SK-N-MC (cell line): ENCODE measurements at regions not wholly inside any gene's neighbourhood (a gene's known extent, or its start where the extent isn't known, plus 50 kb on each side); places are given as distances from the start of the nearest gene placed in this dataset.

Source experiments
- DNase-seq: peaks from one replicate; pipeline ENCODE4 v3.0.0-alpha.2; 2011; ENCODE audit warnings: low read depth, low spot score
- H3K27ac ChIP-seq: fragments of 200-600 bp; sonication (generic); 2 replicates; pipeline ENCODE4 v1.5.1; 2016; ENCODE audit warnings: mixed run types
- H3K36me3 ChIP-seq: fragments of 200-600 bp; sonication (generic); 2 replicates; pipeline ENCODE4 v1.6.1; 2017; ENCODE audit warnings: antibody characterized with exemption, low read length, mixed read lengths; ENCODE audit not compliant: insufficient read depth
- H3K4me3 ChIP-seq: fragments of 200-600 bp; sonication (generic); 2 replicates; pipeline ENCODE4 v1.5.1; 2016
- H3K9ac ChIP-seq: fragments of 200-600 bp; sonication (generic); 2 replicates; pipeline ENCODE4 v1.8.0; 2017; ENCODE audit warnings: mixed run types, mixed read lengths; ENCODE audit not compliant: insufficient read length
- H3K9me3 ChIP-seq: fragments of 200-600 bp; sonication (generic); 2 replicates; pipeline ENCODE4 v1.6.1; 2017; ENCODE audit warnings: low read depth, mild to moderate bottlenecking, antibody characterized with exemption, low read length, moderate library complexity, mixed read lengths
- EZH2 ChIP-seq: fragments of 200-600 bp; sonication (generic); IDR thresholded peaks from one replicate; pipeline ENCODE4 v1.6.1; 2017; ENCODE audit warnings: antibody characterized with exemption
- FOXP2 ChIP-seq: optimal IDR thresholded peaks from 2 replicates; pipeline ENCODE3; 2011; ENCODE audit warnings: mild to moderate bottlenecking, moderate library complexity; ENCODE audit not compliant: insufficient read depth; ENCODE audit errors: extremely low read length, control extremely low read depth
- POLR2AphosphoS5 ChIP-seq: IDR thresholded peaks from 2 replicates; pipeline ENCODE4 v1.6.1; 2012; ENCODE audit warnings: mild to moderate bottlenecking, low read depth, low read length, borderline replicate concordance

DNA sequence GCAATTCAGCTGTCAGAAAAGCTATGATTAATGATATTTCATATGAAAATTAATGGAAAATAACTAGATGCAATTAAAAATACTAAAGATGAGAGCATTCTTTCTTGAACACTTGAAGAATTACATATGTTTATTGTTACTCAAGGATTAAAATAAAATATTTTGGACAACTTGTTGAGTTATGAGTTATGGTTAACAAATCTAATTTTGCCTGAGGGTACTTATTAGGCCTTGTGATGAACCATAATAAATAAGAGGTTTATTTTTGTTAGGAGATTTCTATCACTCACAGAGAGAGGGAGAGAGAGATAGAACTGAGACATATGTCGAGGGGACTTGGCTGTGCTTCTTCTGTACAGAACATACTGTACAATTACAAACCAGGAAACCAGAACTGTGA lies 183.7 kb downstream of the ISL1 start:
- no peak for DNase-seq
- Histone ChIP-seq H3K4me3 (no peak overlapping the region), H3K9me3 (no peaks in the 10 kb centered on the region), H3K9ac (no peak overlapping the region), H3K36me3 (no peaks in the 10 kb centered on the region), H3K27ac (no peak overlapping the region)
- TF ChIP-seq EZH2 = no peak
- TF ChIP-seq POLR2AphosphoS5 = no peak
- no peak for TF ChIP-seq FOXP2

DNA sequence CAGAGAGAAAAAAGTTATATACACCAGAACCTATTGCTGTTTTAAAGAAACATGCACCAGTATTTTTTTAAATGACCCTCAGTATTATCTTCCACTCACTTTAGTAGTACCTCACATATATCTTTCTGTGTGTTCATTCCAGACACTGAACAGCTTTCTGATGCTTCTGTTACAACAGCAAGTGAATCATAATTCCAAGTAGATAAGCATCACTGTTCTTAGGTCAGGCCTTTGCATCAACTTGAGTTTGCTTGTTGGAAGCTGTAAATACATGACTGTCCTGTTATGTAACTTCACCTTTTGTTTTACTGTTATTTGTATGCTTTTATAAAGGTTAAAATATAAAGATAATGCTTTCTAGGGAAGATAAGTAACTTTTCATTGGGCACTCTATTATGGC lies 184.4 kb downstream of the ISL1 start:
- H3K4me3 ChIP-seq = no peak overlapping the region
- H3K27ac ChIP-seq = no peak overlapping the region
- no peak for DNase-seq
- TF ChIP-seq POLR2AphosphoS5 (no peak), FOXP2 (no peak), EZH2 (no peak)
- H3K36me3 ChIP-seq = no peaks in the 10 kb centered on the region
- H3K9ac ChIP-seq = no peak overlapping the region
- H3K9me3 ChIP-seq = no peaks in the 10 kb centered on the region

DNA sequence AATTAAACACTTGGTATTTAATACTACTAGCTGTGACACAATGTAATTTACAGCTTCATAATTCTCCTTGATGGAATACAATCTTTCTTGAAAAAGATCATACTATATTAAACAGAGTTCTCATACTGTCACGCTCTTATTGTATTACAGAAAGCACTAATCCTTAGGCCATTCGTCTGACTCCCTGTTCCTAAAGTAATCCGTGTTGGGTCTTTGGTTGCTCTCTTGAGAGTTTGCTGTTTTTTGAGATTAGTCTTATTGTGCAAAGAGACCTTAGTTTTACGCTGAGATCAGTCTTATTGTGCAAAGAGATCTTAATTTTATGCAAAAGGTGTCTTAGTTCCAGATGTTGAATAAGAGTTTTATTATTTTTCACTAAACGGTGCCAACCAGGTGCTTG lies 190.6 kb downstream of the ISL1 start:
- H3K36me3 ChIP-seq = no peaks in the 10 kb centered on the region
- no peak overlapping the region for H3K27ac ChIP-seq
- TF ChIP-seq POLR2AphosphoS5 = no peak
- TF ChIP-seq FOXP2 = no peak
- no peak for TF ChIP-seq EZH2
- no peak overlapping the region for H3K4me3 ChIP-seq
- no peak for DNase-seq
- H3K9ac ChIP-seq = no peak overlapping the region
- no peaks in the 10 kb centered on the region for H3K9me3 ChIP-seq

DNA sequence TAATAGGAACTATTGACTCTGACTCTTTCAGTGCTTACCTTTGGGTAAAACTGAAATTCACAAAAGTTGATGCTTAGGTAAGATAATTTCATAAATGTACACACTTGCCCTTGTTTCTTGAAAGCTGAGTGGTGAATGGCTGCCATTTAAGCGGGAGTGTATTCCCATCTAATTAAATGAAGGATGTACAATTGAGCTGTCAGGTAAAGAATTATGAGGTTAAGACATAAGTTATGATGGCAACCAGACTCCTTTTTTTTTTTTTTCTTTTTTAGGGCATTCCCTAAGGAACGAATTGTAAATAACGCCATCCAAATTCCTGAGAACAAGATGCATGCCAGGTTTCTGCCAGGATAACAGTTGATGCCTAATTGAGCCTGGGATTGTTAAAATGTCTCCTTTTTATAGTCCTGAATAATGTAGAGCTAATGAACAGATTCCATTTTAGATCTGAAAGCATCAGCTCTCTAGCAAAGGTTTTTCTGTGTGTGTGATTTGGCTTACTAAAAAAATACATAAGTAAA lies 199.7 kb downstream of the ISL1 start:
- H3K4me3 ChIP-seq = no peak overlapping the region
- no peaks in the 10 kb centered on the region for H3K36me3 ChIP-seq
- TF ChIP-seq EZH2 (no peak), POLR2AphosphoS5 (no peak), FOXP2 (no peak)
- no peak for DNase-seq
- H3K9me3 ChIP-seq = no peaks in the 10 kb centered on the region
- H3K27ac ChIP-seq = no peak overlapping the region
- H3K9ac ChIP-seq = no peak overlapping the region

DNA sequence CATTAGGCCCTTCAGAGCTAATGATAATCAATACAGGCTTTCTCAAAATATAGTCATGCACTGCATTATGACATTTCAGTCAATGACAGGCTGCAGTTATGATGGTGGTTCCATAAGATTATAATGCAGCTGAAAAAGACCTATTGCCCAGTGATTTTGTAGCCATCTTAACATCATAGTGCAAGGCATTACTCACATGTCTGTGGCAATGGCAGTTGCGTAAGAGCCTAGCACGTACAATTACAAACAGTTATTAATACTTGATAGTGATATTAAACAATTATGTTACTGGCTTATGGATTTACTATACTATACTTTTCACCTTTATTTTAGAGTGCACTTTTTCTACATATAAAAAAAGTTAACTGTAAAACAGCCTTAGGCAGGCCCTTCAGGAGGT lies 214.8 kb downstream of the ISL1 start:
- H3K27ac ChIP-seq = no peak overlapping the region
- no peak overlapping the region for H3K4me3 ChIP-seq
- no peak for TF ChIP-seq POLR2AphosphoS5
- no peak for TF ChIP-seq FOXP2
- no peak for TF ChIP-seq EZH2
- DNase-seq = no peak
- no peak overlapping the region for H3K9ac ChIP-seq
- H3K9me3 ChIP-seq = no peaks in the 10 kb centered on the region
- H3K36me3 ChIP-seq = no peaks in the 10 kb centered on the region

DNA sequence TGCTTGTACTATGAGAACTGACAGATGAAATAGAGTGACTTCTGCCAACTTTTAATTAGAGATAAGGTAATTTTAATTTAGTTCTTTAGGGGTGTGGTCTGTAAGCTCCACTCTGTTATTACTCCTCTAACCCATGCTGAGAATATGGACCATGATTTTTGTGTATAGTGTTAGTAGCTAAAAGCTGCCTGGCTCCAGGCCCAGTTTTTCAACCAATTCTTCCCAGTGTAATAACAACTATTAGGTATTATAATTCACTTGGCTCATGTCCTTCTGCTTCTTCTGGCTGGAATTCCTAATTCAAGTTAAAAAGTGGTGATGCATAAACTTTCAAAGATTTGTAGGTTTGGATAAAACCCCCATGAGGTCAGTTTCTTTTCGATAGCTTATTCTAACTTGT lies 216.3 kb downstream of the ISL1 start:
- no peak for TF ChIP-seq POLR2AphosphoS5
- no peak for TF ChIP-seq FOXP2
- TF ChIP-seq EZH2 = no peak
- no peaks in the 10 kb centered on the region for H3K36me3 ChIP-seq
- H3K4me3 ChIP-seq = no peak overlapping the region
- no peak for DNase-seq
- H3K9ac ChIP-seq = no peak overlapping the region
- no peaks in the 10 kb centered on the region for H3K9me3 ChIP-seq
- H3K27ac ChIP-seq = no peak overlapping the region

DNA sequence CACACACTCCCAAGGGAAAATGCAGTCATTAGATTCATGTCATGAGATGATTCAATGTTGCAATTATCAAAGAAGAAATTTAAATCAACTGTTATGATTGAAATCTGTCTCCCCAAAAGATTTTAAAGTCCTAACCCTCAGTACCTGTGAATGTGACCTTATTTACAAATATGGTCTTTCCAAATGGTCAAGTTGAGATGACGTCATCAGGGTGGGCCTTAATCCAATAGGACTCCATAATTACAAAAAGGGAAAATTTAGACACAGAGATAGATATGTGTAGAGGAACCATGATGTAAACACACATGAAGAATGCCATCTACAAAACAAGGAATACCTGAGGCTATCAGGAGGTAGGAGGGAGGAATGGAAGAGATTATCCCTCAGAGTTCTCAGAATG lies 221.1 kb downstream of the ISL1 start:
- H3K36me3 ChIP-seq = no peaks in the 10 kb centered on the region
- no peak for TF ChIP-seq POLR2AphosphoS5
- no peak for TF ChIP-seq EZH2
- no peak for TF ChIP-seq FOXP2
- H3K9me3 ChIP-seq = no peaks in the 10 kb centered on the region
- no peak overlapping the region for H3K27ac ChIP-seq
- H3K4me3 ChIP-seq = no peak overlapping the region
- DNase-seq = no peak
- no peak overlapping the region for H3K9ac ChIP-seq

DNA sequence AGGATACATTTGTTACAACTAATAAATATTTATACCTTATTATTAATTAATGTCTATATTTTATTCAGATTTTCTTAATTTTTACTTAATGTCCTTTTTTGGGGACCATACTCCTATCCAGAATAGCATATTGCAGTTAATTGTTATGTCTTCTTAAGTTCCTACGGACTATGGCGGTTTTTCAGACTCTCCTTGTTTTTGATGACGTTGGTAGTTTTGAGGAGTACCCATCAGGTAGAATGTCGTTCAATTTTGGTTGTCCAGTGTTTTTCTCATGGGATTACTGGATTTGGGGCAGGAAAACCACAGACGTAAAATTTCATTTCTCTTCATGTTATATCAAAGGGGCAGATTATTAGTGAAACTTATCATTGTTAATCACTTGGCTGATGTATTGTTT lies 223.7 kb downstream of the ISL1 start:
- TF ChIP-seq EZH2 = no peak
- no peak for TF ChIP-seq FOXP2
- no peak for TF ChIP-seq POLR2AphosphoS5

DNA sequence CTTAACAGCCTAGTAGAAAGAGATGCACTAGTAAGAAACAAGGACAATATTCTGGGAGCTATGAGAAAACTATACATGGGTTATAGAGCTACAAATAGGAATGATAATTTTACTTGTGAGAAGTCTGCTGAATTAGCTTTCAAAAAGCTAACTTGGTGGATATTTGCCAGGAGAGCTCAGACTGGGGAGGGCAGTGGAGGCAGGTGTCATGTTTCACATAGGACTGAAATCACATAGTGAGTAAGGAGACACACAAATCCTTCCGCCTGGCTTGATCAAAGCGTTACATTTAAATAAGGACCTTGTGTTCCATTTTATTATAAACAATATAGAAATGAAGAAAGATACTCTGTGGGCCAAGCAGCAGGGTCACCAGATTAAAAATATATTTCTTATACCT lies 235.0 kb downstream of the ISL1 start:
- Histone ChIP-seq H3K4me3 (no peak overlapping the region), H3K27ac (no peak overlapping the region), H3K9ac (no peak overlapping the region), H3K9me3 (no peaks in the 10 kb centered on the region), H3K36me3 (no peaks in the 10 kb centered on the region)
- DNase-seq = no peak
- TF ChIP-seq EZH2 = no peak
- TF ChIP-seq POLR2AphosphoS5 = no peak
- TF ChIP-seq FOXP2 = no peak

More for the DNA sequence above, 223.7 kb downstream of the ISL1 start:
- Histone ChIP-seq H3K4me3 (no peak overlapping the region), H3K9me3 (no peaks in the 10 kb centered on the region), H3K9ac (no peak overlapping the region), H3K36me3 (no peaks in the 10 kb centered on the region), H3K27ac (no peak overlapping the region)
- DNase-seq = no peak
